Forelimb muscle (tissue), 1 donor: ENCODE measurements at regions not wholly inside any gene's neighbourhood (a gene's known extent, or its start where the extent isn't known, plus 50 kb on each side); places are given as distances from the start of the nearest gene placed in this dataset.
"Not testable (repeated sequence)": the region's sequence is repeated elsewhere in the genome, so short reads cannot be mapped to it uniquely, and the experiment has no call there.

ENCODE experiments used
- DNase-seq: peaks from one replicate; pipeline ENCODE4 v3.0.0-alpha.2; 2013; ENCODE audit warnings: low read depth

- no peak for DNase-seq
Observed at GRCh38 chrX:113529426-113530013, 688.9 kb upstream of the AMOT start.

- DNase-seq = no peak
Observed at GRCh38 chrX:113522814-113523213, 682.2 kb upstream of the AMOT start.

- DNase-seq = no peak
Observed at GRCh38 chrX:113514906-113515305, 674.3 kb upstream of the AMOT start.

- no peak for DNase-seq
Observed at GRCh38 chrX:113512700-113513395, 672.2 kb upstream of the AMOT start.

- DNase-seq = no peak
Observed at GRCh38 chrX:113510586-113510985, 670.0 kb upstream of the AMOT start.

- no peak for DNase-seq
Observed at GRCh38 chrX:113492895-113493294, 652.3 kb upstream of the AMOT start.

- DNase-seq = no peak
Observed at GRCh38 chrX:113473418-113473817, 632.8 kb upstream of the AMOT start.

GRCh38 chrX:113473015-113473414, 632.4 kb upstream of the AMOT start:
- DNase-seq = not testable (repeated sequence)

- DNase-seq = no peak
Observed at GRCh38 chrX:113470166-113470565, 629.5 kb upstream of the AMOT start.

- no peak for DNase-seq
Observed at GRCh38 chrX:113457719-113458118, 617.1 kb upstream of the AMOT start.

- no peak for DNase-seq
Observed at GRCh38 chrX:113455582-113455981, 615.0 kb upstream of the AMOT start.

- no peak for DNase-seq
Observed at GRCh38 chrX:113429011-113429410, 588.4 kb upstream of the AMOT start.

- DNase-seq = no peak
Observed at GRCh38 chrX:113422323-113422722, 581.7 kb upstream of the AMOT start.

- DNase-seq = no peak
Observed at GRCh38 chrX:113421432-113421831, 580.8 kb upstream of the AMOT start.

GRCh38 chrX:113412106-113412505, 571.5 kb upstream of the AMOT start:
- DNase-seq = no peak

GRCh38 chrX:113408843-113409242, 568.2 kb upstream of the AMOT start:
- DNase-seq = no peak

- no peak for DNase-seq
Observed at GRCh38 chrX:113400193-113400704, 559.6 kb upstream of the AMOT start.

GRCh38 chrX:113399506-113400192, 559.0 kb upstream of the AMOT start:
- DNase-seq = no peak

- DNase-seq = no peak
Observed at GRCh38 chrX:113392355-113392754, 551.7 kb upstream of the AMOT start.

- DNase-seq = no peak
Observed at GRCh38 chrX:113391875-113392274, 551.2 kb upstream of the AMOT start.

GRCh38 chrX:113390531-113390930, 549.9 kb upstream of the AMOT start:
- DNase-seq = no peak

- DNase-seq = no peak
Observed at GRCh38 chrX:113389846-113390245, 549.2 kb upstream of the AMOT start.

GRCh38 chrX:113384628-113385027, 544.0 kb upstream of the AMOT start:
- peak; percentile 28 for DNase-seq
